ENCODE measurements at regions not wholly inside any gene's neighbourhood (a gene's known extent, or its start where the extent isn't known, plus 50 kb on each side); places are given as distances from the start of the nearest gene placed in this dataset.

GRCh38 chr14:34023824-34024767 lies 73.2 kb upstream of the EGLN3 start:
- DNase-seq (ENCODE audit: low read depth in 2 of 2) = no peak

GRCh38 chr14:34021096-34021495 lies 70.2 kb upstream of the EGLN3 start:
- no peak for DNase-seq (ENCODE audit: low read depth in 2 of 2)

- no peak for DNase-seq (ENCODE audit: low read depth in 2 of 2)
Measured at GRCh38 chr14:34020014-34020413, 69.1 kb upstream of the EGLN3 start.

GRCh38 chr14:34018564-34019244 lies 67.8 kb upstream of the EGLN3 start:
- no peak for DNase-seq (ENCODE audit: low read depth in 2 of 2)

- no peak for DNase-seq (ENCODE audit: low read depth in 2 of 2)
Measured at GRCh38 chr14:34018125-34018524, 67.3 kb upstream of the EGLN3 start.

GRCh38 chr14:34015383-34015782 lies 64.5 kb upstream of the EGLN3 start:
- DNase-seq (ENCODE audit: low read depth in 2 of 2) = no peak

- no peak for DNase-seq (ENCODE audit: low read depth in 2 of 2)
Measured at GRCh38 chr14:34014936-34015335, 64.1 kb upstream of the EGLN3 start.

GRCh38 chr14:34013721-34014060 lies 62.8 kb upstream of the EGLN3 start:
- DNase-seq (ENCODE audit: low read depth in 2 of 2) = no peak

- DNase-seq (ENCODE audit: low read depth in 2 of 2) = no peak
Measured at GRCh38 chr14:34012978-34013720, 62.3 kb upstream of the EGLN3 start.

- no peak for DNase-seq (ENCODE audit: low read depth in 2 of 2)
Measured at GRCh38 chr14:34012369-34012768, 61.5 kb upstream of the EGLN3 start.

GRCh38 chr14:34009956-34010355 lies 59.1 kb upstream of the EGLN3 start:
- DNase-seq (ENCODE audit: low read depth in 2 of 2) = no peak

GRCh38 chr14:34007902-34008301 lies 57.0 kb upstream of the EGLN3 start:
- DNase-seq (ENCODE audit: low read depth in 2 of 2) = no peak

GRCh38 chr14:34005901-34006300 lies 55.0 kb upstream of the EGLN3 start:
- no peak for DNase-seq (ENCODE audit: low read depth in 2 of 2)

- DNase-seq (ENCODE audit: low read depth in 2 of 2) = no peak
Measured at GRCh38 chr14:34004881-34005280, 54.0 kb upstream of the EGLN3 start.

GRCh38 chr14:34003691-34004090 lies 52.8 kb upstream of the EGLN3 start:
- no peak for DNase-seq (ENCODE audit: low read depth in 2 of 2)

GRCh38 chr14:34003082-34003668 lies 52.3 kb upstream of the EGLN3 start:
- no peak for DNase-seq (ENCODE audit: low read depth in 2 of 2)

All from fibroblast of skin of left quadriceps (primary cell).